Stomach (tissue), 4 donors: ENCODE measurements at regions not wholly inside any gene's neighbourhood (a gene's known extent, or its start where the extent isn't known, plus 50 kb on each side); places are given as distances from the start of the nearest gene placed in this dataset.

Source experiments
- CTCF ChIP-seq, 7 experiments: fragments of 450-650 bp in 4 of 7; fragments of 200-600 bp in 3 of 7; sonication (generic) in 3 of 7; IDR thresholded peaks; one replicate each; pipeline ENCODE4 v1.5.1; 2016 to 2019; ENCODE audit warnings: antibody characterized with exemption in 7 of 7, control low read depth in 2 of 7, mild to moderate bottlenecking in 1 of 7
- EP300 ChIP-seq: sonication (generic); formaldehyde crosslinking; IDR thresholded peaks from one replicate; pipeline ENCODE4 v1.6.1; 2017; ENCODE audit warnings: antibody characterized with exemption
- POLR2A ChIP-seq, 4 donors: fragments of 450-650 bp; IDR thresholded peaks; one replicate each; pipeline ENCODE4 v1.6.1; 2016; ENCODE audit warnings: antibody characterized with exemption in 4 of 4, control low read depth in 2 of 4, mild to moderate bottlenecking in 1 of 4, moderate library complexity in 1 of 4
- POLR2AphosphoS5 ChIP-seq, 3 donors: sonication (generic); formaldehyde crosslinking; IDR thresholded peaks; one replicate each; pipeline ENCODE4 v1.6.1; 2016; ENCODE audit warnings: antibody characterized with exemption in 3 of 3

- no peak for TF ChIP-seq CTCF (IDR thresholded peaks at IDR 0.05)
- TF ChIP-seq POLR2A (IDR thresholded peaks at IDR 0.05), result no peak
- no peak for TF ChIP-seq POLR2AphosphoS5 (IDR thresholded peaks at IDR 0.05)
- no peak for TF ChIP-seq EP300
Observed at GRCh38 chr17:62888148-62888547, 77.9 kb upstream of the TANC2 start.
